Thyroid gland (tissue), 4 donors: ENCODE measurements at regions not wholly inside any gene's neighbourhood (a gene's known extent, or its start where the extent isn't known, plus 50 kb on each side); places are given as distances from the start of the nearest gene placed in this dataset.

Experiments used
- DNase-seq, 2 donors: peaks; one replicate each; pipeline ENCODE4 v3.0.0-alpha.2; 2019
- H3K27ac ChIP-seq, 3 donors: fragments of 200-600 bp; sonication (generic); 1 replicate in 2 of 3; 2 replicates in 1 of 3; pipeline ENCODE4 v1.5.1; 2016 to 2019; ENCODE audit warnings: mild to moderate bottlenecking in 1 of 3, moderate library complexity in 1 of 3
- H3K27me3 ChIP-seq: fragments of 200-600 bp; sonication (generic); one replicate; pipeline ENCODE4 v1.5.1; 2019
- H3K36me3 ChIP-seq, 2 donors: fragments of 200-600 bp; sonication (generic); one replicate each; pipeline ENCODE4 v1.5.1; 2016 to 2019
- H3K4me1 ChIP-seq, 2 donors: fragments of 200-600 bp; sonication (generic); one replicate each; pipeline ENCODE4 v1.5.1; 2017 to 2019
- H3K4me3 ChIP-seq, 3 donors: fragments of 200-600 bp; sonication (generic); replicated peaks in 1 of 3; 1 replicate in 2 of 3; 2 replicates in 1 of 3; pipeline ENCODE4 v1.5.1; 2016; ENCODE audit warnings: mild to moderate bottlenecking in 1 of 3
- H3K9me3 ChIP-seq: fragments of 200-600 bp; sonication (generic); one replicate; pipeline ENCODE4 v1.5.1; 2017
- POLR2A ChIP-seq, 2 donors: fragments of 450-650 bp; IDR thresholded peaks; one replicate each; pipeline ENCODE4 v1.6.1; 2017; ENCODE audit warnings: antibody characterized with exemption in 2 of 2, mild to moderate bottlenecking in 2 of 2, moderate library complexity in 1 of 2
- WGBS, 2 donors: methylation state at CpG; one replicate each; pipeline ENCODE4 v1.1.5; 2017; 5-methylcytosine and 5-hydroxymethylcytosine counted together
- intact Hi-C: fragments of 100-400 bp; cut with DNase I; formaldehyde crosslinking; loops from one replicate; pipeline ENCODE4 v1.15.1; 2023
- TF ChIP-seq, protein P1 (sequence below), 6 experiments: fragments of 200-600 bp in 3 of 6; fragments of 450-650 bp in 3 of 6; sonication (generic) in 3 of 6; IDR thresholded peaks; one replicate each; pipeline ENCODE4 v1.5.1; 2016 to 2019; ENCODE audit warnings: antibody characterized with exemption in 6 of 6, mild to moderate bottlenecking in 2 of 6, inconsistent platforms in 1 of 6, moderate library complexity in 1 of 6

DNA sequence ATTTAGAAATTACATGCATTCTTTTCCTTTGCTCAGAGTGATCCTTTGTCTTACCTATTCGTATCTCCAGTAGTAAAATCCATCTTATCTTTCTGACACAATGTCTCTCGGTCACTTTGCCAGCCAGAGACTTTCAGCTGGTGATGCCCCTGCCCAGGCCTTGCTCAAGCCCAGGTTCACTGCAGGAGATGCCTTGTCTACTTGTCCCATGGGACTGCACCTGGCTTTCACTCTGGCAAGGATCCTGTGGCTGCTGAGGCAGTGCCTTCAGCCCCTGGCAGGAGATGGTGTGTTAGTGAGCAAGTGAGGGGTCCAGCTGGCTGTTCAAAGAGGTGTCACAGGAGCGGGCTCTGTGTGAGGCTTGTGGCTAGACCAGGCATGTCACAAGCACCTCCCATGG is 1268.9 kb downstream of the OTOL1 start:
- H3K36me3 ChIP-seq: no peaks in the 10 kb centered on the region
- H3K4me3 ChIP-seq: no peak overlapping the region
- no peak for TF ChIP-seq POLR2A (IDR thresholded peaks at IDR 0.05)
- TF ChIP-seq, protein P1, sequence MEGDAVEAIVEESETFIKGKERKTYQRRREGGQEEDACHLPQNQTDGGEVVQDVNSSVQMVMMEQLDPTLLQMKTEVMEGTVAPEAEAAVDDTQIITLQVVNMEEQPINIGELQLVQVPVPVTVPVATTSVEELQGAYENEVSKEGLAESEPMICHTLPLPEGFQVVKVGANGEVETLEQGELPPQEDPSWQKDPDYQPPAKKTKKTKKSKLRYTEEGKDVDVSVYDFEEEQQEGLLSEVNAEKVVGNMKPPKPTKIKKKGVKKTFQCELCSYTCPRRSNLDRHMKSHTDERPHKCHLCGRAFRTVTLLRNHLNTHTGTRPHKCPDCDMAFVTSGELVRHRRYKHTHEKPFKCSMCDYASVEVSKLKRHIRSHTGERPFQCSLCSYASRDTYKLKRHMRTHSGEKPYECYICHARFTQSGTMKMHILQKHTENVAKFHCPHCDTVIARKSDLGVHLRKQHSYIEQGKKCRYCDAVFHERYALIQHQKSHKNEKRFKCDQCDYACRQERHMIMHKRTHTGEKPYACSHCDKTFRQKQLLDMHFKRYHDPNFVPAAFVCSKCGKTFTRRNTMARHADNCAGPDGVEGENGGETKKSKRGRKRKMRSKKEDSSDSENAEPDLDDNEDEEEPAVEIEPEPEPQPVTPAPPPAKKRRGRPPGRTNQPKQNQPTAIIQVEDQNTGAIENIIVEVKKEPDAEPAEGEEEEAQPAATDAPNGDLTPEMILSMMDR (IDR thresholded peaks at IDR 0.05): no peak
- no peak overlapping the region for H3K27ac ChIP-seq
- 76 to 88% methylated on average over 3 of the region's 3 CpGs for WGBS, 2 donors
- H3K4me1 ChIP-seq: no peaks in the 10 kb centered on the region
- no peaks in the 10 kb centered on the region for H3K9me3 ChIP-seq
- DNase-seq: no peak
- H3K27me3 ChIP-seq: no peaks in the 10 kb centered on the region
- intact Hi-C loops: no loop called here

DNA sequence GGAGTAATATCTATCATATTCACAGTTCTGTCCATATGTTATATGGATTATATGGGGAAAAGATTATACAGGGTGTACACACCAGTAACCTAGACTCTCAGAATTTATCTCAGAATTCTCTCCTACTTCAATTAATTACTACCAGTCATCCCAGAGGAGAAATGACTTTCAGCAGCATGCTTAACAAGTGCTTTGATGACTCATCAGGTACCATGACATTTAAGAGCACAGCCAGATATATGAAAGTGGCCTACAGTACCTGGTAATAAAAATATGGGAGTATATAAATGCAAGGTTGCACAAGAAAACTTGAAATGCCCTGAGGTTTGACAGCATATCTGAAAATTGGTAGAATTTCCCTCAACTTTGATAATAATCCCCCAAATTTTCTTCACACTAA is 1273.0 kb downstream of the OTOL1 start:
- no peak for DNase-seq
- Histone ChIP-seq H3K36me3 (no peaks in the 10 kb centered on the region), H3K27ac (no peak overlapping the region)

DNA sequence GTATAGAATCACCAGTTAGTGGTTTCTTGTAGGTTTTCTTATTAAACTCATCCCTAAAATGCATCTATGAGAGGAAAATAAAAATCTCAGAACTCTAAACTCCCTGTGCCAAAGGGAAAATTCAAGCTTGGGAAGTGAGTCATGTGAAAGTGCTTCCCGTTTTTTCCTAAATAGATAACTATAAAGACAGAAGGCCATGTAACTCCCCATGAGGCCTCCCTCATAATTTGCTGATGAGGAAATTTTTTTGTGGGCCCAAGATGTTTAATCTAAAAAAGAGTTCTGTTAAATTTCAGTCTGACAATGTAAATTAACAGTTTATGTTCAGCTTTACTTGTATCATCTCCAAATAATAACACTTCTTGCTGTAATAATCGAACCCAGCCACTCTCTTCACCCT is 1273.9 kb downstream of the OTOL1 start:
- Histone ChIP-seq H3K27ac (no peak overlapping the region), H3K27me3 (no peaks in the 10 kb centered on the region), H3K36me3 (no peaks in the 10 kb centered on the region), H3K9me3 (no peaks in the 10 kb centered on the region), H3K4me3 (no peak overlapping the region), H3K4me1 (no peaks in the 10 kb centered on the region)
- WGBS, 2 donors: 60 to 66% methylated on average over 2 of the region's 2 CpGs
- intact Hi-C loops: no loop called here
- TF ChIP-seq, protein P1 (IDR thresholded peaks at IDR 0.05): no peak
- no peak for TF ChIP-seq POLR2A (IDR thresholded peaks at IDR 0.05)
- DNase-seq: no peak

More for the DNA sequence above, 1273.0 kb downstream of the OTOL1 start:
- Histone ChIP-seq H3K4me1 (no peaks in the 10 kb centered on the region), H3K4me3 (no peak overlapping the region), H3K27me3 (no peaks in the 10 kb centered on the region), H3K9me3 (no peaks in the 10 kb centered on the region)
- no peak for TF ChIP-seq POLR2A (IDR thresholded peaks at IDR 0.05)
- TF ChIP-seq, protein P1 (IDR thresholded peaks at IDR 0.05): no peak
- intact Hi-C loops: no loop called here

DNA sequence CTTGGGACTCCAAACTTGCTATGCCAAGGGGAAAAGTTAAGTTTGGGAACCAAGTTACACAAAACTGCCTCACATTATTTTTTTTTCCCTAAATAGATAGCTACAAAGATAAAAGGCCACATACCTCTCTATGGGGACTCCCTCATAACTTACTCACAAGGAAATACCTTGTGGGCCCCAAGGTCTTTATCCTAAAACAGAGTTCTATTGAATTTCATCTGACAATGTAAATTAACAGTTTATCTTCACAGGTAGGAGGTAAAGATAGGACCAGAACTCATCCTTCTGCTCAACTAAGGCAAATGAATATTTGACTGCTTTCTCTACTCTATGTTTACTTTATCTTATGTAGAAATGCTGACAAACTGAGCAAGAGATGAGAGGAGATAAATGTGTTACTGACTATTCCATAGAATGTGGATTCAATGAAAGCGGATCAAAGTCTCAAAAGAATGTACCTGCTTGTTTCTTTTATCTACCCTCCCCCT is 1278.0 kb downstream of the OTOL1 start:
- WGBS, 2 donors: 61 to 69% methylated on average over 1 of the region's 1 CpG
- Histone ChIP-seq H3K27me3 (no peaks in the 10 kb centered on the region), H3K36me3 (no peaks in the 10 kb centered on the region), H3K4me3 (no peak overlapping the region), H3K9me3 (no peaks in the 10 kb centered on the region), H3K4me1 (no peaks in the 10 kb centered on the region), H3K27ac (no peak overlapping the region)
- DNase-seq: no peak
- TF ChIP-seq, protein P1 (IDR thresholded peaks at IDR 0.05): no peak
- TF ChIP-seq POLR2A (IDR thresholded peaks at IDR 0.05): no peak
- intact Hi-C loops: no loop called here

DNA sequence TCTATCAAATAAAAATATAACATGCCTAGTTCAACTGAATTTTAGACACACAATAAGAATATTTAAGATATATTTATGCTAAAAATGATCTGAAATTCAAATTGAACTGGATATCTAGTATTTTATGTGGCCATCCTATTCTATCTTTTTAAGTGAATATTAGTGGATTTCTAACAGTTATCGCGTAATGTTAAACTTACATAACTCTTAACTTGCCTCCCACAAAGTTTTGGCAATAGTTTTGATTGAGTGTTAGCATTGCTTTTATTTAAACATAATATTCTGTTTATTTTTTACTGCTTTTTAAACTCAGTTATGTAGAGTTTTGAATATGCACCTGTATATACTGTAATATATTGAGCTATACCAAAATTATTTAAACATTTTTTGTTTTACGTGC is 1279.5 kb downstream of the OTOL1 start:
- DNase-seq: no peak
- H3K27me3 ChIP-seq: no peaks in the 10 kb centered on the region
- no peaks in the 10 kb centered on the region for H3K36me3 ChIP-seq
- no peaks in the 10 kb centered on the region for H3K9me3 ChIP-seq
- TF ChIP-seq, protein P1 (IDR thresholded peaks at IDR 0.05): no peak
- no peak overlapping the region for H3K4me3 ChIP-seq
- intact Hi-C loops: no loop called here
- H3K4me1 ChIP-seq: no peaks in the 10 kb centered on the region
- 98 to 100% methylated on average over 3 of the region's 3 CpGs for WGBS, 2 donors
- no peak overlapping the region for H3K27ac ChIP-seq
